ENCODE measurements at regions not wholly inside any gene's neighbourhood (a gene's known extent, or its start where the extent isn't known, plus 50 kb on each side); places are given as distances from the start of the nearest gene placed in this dataset.

DNA sequence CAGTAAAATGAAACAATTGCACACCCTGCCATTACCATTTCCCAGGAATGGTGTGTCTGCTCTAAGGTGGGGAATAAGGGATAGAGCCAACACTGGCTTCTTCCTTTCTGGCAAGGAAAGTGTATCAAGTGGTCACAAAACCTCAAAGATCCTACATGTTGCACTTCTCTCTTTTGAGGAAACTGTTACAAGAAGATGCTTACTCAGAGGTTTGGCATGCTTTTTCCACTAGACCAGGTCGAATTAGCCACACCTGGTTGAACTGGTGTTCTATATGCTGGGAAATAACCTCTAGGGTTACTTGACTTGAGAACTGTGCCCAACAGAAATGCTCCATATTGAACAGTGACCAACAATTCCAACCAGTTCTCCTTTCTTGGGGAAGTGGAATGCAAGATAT is 102.9 kb downstream of the LRRN1 start:
- TF ChIP-seq, protein P1, sequence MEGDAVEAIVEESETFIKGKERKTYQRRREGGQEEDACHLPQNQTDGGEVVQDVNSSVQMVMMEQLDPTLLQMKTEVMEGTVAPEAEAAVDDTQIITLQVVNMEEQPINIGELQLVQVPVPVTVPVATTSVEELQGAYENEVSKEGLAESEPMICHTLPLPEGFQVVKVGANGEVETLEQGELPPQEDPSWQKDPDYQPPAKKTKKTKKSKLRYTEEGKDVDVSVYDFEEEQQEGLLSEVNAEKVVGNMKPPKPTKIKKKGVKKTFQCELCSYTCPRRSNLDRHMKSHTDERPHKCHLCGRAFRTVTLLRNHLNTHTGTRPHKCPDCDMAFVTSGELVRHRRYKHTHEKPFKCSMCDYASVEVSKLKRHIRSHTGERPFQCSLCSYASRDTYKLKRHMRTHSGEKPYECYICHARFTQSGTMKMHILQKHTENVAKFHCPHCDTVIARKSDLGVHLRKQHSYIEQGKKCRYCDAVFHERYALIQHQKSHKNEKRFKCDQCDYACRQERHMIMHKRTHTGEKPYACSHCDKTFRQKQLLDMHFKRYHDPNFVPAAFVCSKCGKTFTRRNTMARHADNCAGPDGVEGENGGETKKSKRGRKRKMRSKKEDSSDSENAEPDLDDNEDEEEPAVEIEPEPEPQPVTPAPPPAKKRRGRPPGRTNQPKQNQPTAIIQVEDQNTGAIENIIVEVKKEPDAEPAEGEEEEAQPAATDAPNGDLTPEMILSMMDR (IDR thresholded peaks at IDR 0.05), result no peak
- TF ChIP-seq POLR2A (IDR thresholded peaks at IDR 0.05), result no peak
